A673 (cell line): ENCODE measurements at regions not wholly inside any gene's neighbourhood (a gene's known extent, or its start where the extent isn't known, plus 50 kb on each side); places are given as distances from the start of the nearest gene placed in this dataset.
A peak's percentile ranks its signal among the peaks of the same experiment; 100 is the strongest.

ENCODE experiments used
- BruUV-seq: library from RNA; stranded (reverse); fragments of 400-500 nt; replicated peaks from 2 replicates; lab custom pipeline; 2021; lab: Mats Ljungman, UMichigan
- CTCF ChIA-PET: fragments of 300-600 bp; sonication (Branson Sonifier 250); formaldehyde crosslinking; loops from one replicate; lab custom pipeline; 2022; ENCODE audit warnings: antibody characterized with exemption; lab: Charles Lee
- POLR2A ChIA-PET: fragments of 300-600 bp; sonication (Branson Sonifier 250); formaldehyde crosslinking; loops from one replicate; lab custom pipeline; 2022; ENCODE audit warnings: antibody characterized with exemption; ENCODE audit not compliant: low non-redundant PET; lab: Charles Lee
- DNase-seq: peaks from one replicate; pipeline ENCODE4 v3.0.0-alpha.2; 2015; ENCODE audit warnings: low spot score
- H3K27ac ChIP-seq: fragments of 200-600 bp; sonication (generic); 2 replicates; pipeline ENCODE4 v1.5.1; 2016; ENCODE audit warnings: mixed run types, low read depth, mild to moderate bottlenecking, mixed read lengths, antibody characterized with exemption, low read length; ENCODE audit not compliant: poor library complexity, severe bottlenecking
- H3K27me3 ChIP-seq: fragments of 200-600 bp; sonication (generic); replicated peaks from 2 replicates; pipeline ENCODE4 v1.6.1; 2017; ENCODE audit warnings: mixed run types, low read depth, mild to moderate bottlenecking, mixed read lengths, antibody characterized with exemption, low read length; ENCODE audit not compliant: insufficient read depth, poor library complexity
- H3K36me3 ChIP-seq: fragments of 200-600 bp; sonication (generic); 2 replicates; pipeline ENCODE4 v1.6.1; 2016; ENCODE audit warnings: mixed run types, mild to moderate bottlenecking, mixed read lengths, antibody characterized with exemption, low read length; ENCODE audit not compliant: insufficient read depth, poor library complexity, severe bottlenecking
- H3K4me1 ChIP-seq: fragments of 200-600 bp; sonication (generic); 2 replicates; pipeline ENCODE4 v1.6.1; 2017; ENCODE audit warnings: mixed run types, mild to moderate bottlenecking, mixed read lengths, antibody characterized with exemption, low read length; ENCODE audit not compliant: insufficient read depth, poor library complexity, severe bottlenecking
- H3K4me3 ChIP-seq: fragments of 200-600 bp; sonication (generic); 2 replicates; pipeline ENCODE4 v1.5.1; 2016; ENCODE audit warnings: low read depth, mixed run types, mild to moderate bottlenecking, mixed read lengths, low read length; ENCODE audit not compliant: poor library complexity, severe bottlenecking
- H3K9me3 ChIP-seq: fragments of 200-600 bp; sonication (generic); 2 replicates; pipeline ENCODE4 v1.6.1; 2016; ENCODE audit warnings: mixed run types, low read depth, mild to moderate bottlenecking, mixed read lengths, antibody characterized with exemption, low read length; ENCODE audit not compliant: poor library complexity, severe bottlenecking
- CTCF ChIP-seq: fragments of 300-800, 200-600 bp; sonication (generic); conservative IDR thresholded peaks from 2 replicates; pipeline ENCODE4 v1.5.1; 2017; ENCODE audit warnings: low read depth, mild to moderate bottlenecking, antibody characterized with exemption, low read length, moderate library complexity, mixed read lengths
- EZH2 ChIP-seq: fragments of 200-600 bp; sonication (generic); IDR thresholded peaks from 2 replicates; pipeline ENCODE4 v1.6.1; 2017; ENCODE audit warnings: borderline replicate concordance, low read depth, mild to moderate bottlenecking, mixed read lengths, antibody characterized with exemption, low read length; ENCODE audit not compliant: poor library complexity, severe bottlenecking
- intact Hi-C: fragments of 100-400 bp; cut with micrococcal nuclease; formaldehyde crosslinking; loops from one replicate; pipeline ENCODE4 v1.10.0; 2022; ENCODE audit not compliant: unreplicated experiment

GRCh38 chr3:30103186-30103585, 503.2 kb upstream of the TGFBR2 start:
- peaks cover 15% of the 10 kb centered on the region for H3K9me3 ChIP-seq
- no TSS peak for BruUV-seq
- DNase-seq = no peak
- H3K4me3 ChIP-seq = no peak overlapping the region
- no peaks in the 10 kb centered on the region for H3K36me3 ChIP-seq
- H3K27me3 ChIP-seq = no peaks in the 10 kb centered on the region
- H3K4me1 ChIP-seq = peaks cover 17% of the 10 kb centered on the region
- POLR2A ChIA-PET = no interaction called here
- CTCF ChIA-PET = no interaction called here
- intact Hi-C loops = no loop called here
- no peak overlapping the region for H3K27ac ChIP-seq
- no peak for TF ChIP-seq CTCF
- no peak for TF ChIP-seq EZH2

GRCh38 chr3:30107531-30107930, 498.9 kb upstream of the TGFBR2 start:
- POLR2A ChIA-PET = no interaction called here
- CTCF ChIA-PET = no interaction called here
- Histone ChIP-seq H3K4me3 (no peak overlapping the region), H3K9me3 (peaks cover 15% of the 10 kb centered on the region), H3K27ac (peak overlapping the region; percentile 68), H3K4me1 (peaks cover 17% of the 10 kb centered on the region), H3K36me3 (no peaks in the 10 kb centered on the region), H3K27me3 (no peaks in the 10 kb centered on the region)
- intact Hi-C loops = no loop called here
- DNase-seq = peak; percentile 68
- TF ChIP-seq EZH2 (no peak), CTCF (peak; percentile 22; the same call in 1 of the 2 replicates)
- no TSS peak for BruUV-seq

GRCh38 chr3:30112411-30112810, 494.0 kb upstream of the TGFBR2 start:
- Histone ChIP-seq H3K4me1 (peaks cover 34% of the 10 kb centered on the region), H3K27me3 (no peaks in the 10 kb centered on the region), H3K4me3 (no peak overlapping the region), H3K9me3 (no peaks in the 10 kb centered on the region), H3K27ac (no peak overlapping the region), H3K36me3 (no peaks in the 10 kb centered on the region)
- intact Hi-C loops = loop anchor here (2.0 to 5.0 kb wide), 4 partner anchors 70 to 640 kb away; no protein-coding TSS in a partner anchor
- no TSS peak for BruUV-seq
- POLR2A ChIA-PET = no interaction called here
- TF ChIP-seq EZH2 = no peak
- TF ChIP-seq CTCF = no peak
- CTCF ChIA-PET = no interaction called here
- DNase-seq = no peak
